ENCODE measurements at regions not wholly inside any gene's neighbourhood (a gene's known extent, or its start where the extent isn't known, plus 50 kb on each side); places are given as distances from the start of the nearest gene placed in this dataset.

DNA sequence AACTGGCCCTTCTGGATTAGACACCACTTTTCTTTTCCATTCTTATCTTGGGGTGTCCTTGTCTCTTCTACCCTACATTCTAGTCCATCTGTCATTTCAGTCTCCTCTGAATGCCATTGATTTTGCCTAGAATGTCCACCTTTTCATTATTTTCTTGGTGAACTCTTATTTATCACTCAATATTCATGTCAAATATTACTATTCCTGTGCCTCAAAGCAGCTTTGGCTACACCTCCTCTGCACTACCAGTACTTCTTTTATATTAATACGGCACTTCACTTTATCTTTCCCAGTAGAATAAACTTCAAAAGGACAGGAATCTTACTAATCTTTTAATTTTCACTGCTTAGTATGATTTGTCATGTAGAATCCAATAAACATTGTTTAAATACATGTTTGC, 186.4 kb upstream of the DPYD start:
- Histone ChIP-seq H3K27me3 (replicated peaks in 2 of 5; ENCODE audit: control insufficient read depth in 4 of 5, insufficient read depth in 5 of 5, low read length in 4 of 5) (no peaks in the 10 kb centered on the region), H3K27ac (ENCODE audit: insufficient read depth in 1 of 2, low read depth in 1 of 2, low read length in 2 of 2, poor library complexity in 1 of 2, severe bottlenecking in 2 of 2) (no peak overlapping the region), H3K4me3 (ENCODE audit: control insufficient read depth in 1 of 7, extremely low read depth in 1 of 7, insufficient read depth in 4 of 7, low read depth in 2 of 7, low read length in 6 of 7) (no peak overlapping the region), H3K36me3 (ENCODE audit: control insufficient read depth in 4 of 4, insufficient read depth in 4 of 4, low read length in 3 of 4) (no peaks in the 10 kb centered on the region), H3K4me1 (ENCODE audit: control extremely low read depth in 1 of 4, control insufficient read depth in 4 of 4, insufficient read depth in 4 of 4, low read length in 3 of 4) (no peaks in the 10 kb centered on the region), H3K9me3 (ENCODE audit: control extremely low read depth in 1 of 5, control insufficient read depth in 4 of 5, insufficient read depth in 2 of 5, low read depth in 1 of 5, low read length in 4 of 5) (peaks cover 0 to 14% (median 3%) of the 10 kb centered on the region in 5 experiments)
- POLR2A ChIA-PET: no interaction called here
- CTCF ChIA-PET: no interaction called here
- no peak for DNase-seq
- WGBS (ENCODE audit: insufficient coverage): no CpG with 5 or more reads among the region's 1 CpG

DNA sequence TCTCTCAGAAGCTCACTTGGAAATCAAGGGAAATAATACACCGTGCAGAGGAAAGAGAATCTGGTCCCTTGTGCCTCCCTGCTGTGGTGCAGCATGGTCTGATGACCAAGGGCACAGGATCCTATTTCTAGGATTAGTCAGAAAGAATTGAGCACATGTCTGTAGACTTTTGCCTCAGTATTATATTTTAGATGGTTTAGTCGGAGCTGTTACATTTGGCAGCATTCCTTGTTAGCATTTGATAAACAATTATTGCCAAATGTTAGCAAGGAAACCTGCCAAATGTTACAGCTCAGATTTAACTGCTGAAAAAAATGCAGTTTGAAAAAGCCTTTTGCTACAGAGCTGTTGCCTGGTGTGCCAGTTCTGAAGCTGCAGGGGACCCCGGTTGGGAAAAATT, 183.5 kb upstream of the DPYD start:
- no peak overlapping the region for H3K4me3 ChIP-seq (ENCODE audit: control insufficient read depth in 1 of 7, extremely low read depth in 1 of 7, insufficient read depth in 4 of 7, low read depth in 2 of 7, low read length in 6 of 7)
- H3K4me1 ChIP-seq (ENCODE audit: control extremely low read depth in 1 of 4, control insufficient read depth in 4 of 4, insufficient read depth in 4 of 4, low read length in 3 of 4): no peaks in the 10 kb centered on the region
- CTCF ChIA-PET: interaction anchor here (1.6 kb wide), 1 partner anchor 11 kb away, joined by 3 read pairs; no protein-coding TSS in a partner anchor
- WGBS (ENCODE audit: insufficient coverage): 70% methylated on average over 2 of the region's 3 CpGs
- DNase-seq: no peak
- POLR2A ChIA-PET: interaction anchor here (0.6 kb wide), 1 partner anchor 126 kb away, joined by 3 read pairs; no protein-coding TSS in a partner anchor
- peaks cover 0 to 14% (median 3%) of the 10 kb centered on the region in 5 experiments for H3K9me3 ChIP-seq (ENCODE audit: control extremely low read depth in 1 of 5, control insufficient read depth in 4 of 5, insufficient read depth in 2 of 5, low read depth in 1 of 5, low read length in 4 of 5)
- no peaks in the 10 kb centered on the region for H3K36me3 ChIP-seq (ENCODE audit: control insufficient read depth in 4 of 4, insufficient read depth in 4 of 4, low read length in 3 of 4)
- peaks cover 0 to 4% (median 0%) of the 10 kb centered on the region in 5 experiments for H3K27me3 ChIP-seq (replicated peaks in 2 of 5; ENCODE audit: control insufficient read depth in 4 of 5, insufficient read depth in 5 of 5, low read length in 4 of 5)
- H3K27ac ChIP-seq (ENCODE audit: insufficient read depth in 1 of 2, low read depth in 1 of 2, low read length in 2 of 2, poor library complexity in 1 of 2, severe bottlenecking in 2 of 2): no peak overlapping the region

DNA sequence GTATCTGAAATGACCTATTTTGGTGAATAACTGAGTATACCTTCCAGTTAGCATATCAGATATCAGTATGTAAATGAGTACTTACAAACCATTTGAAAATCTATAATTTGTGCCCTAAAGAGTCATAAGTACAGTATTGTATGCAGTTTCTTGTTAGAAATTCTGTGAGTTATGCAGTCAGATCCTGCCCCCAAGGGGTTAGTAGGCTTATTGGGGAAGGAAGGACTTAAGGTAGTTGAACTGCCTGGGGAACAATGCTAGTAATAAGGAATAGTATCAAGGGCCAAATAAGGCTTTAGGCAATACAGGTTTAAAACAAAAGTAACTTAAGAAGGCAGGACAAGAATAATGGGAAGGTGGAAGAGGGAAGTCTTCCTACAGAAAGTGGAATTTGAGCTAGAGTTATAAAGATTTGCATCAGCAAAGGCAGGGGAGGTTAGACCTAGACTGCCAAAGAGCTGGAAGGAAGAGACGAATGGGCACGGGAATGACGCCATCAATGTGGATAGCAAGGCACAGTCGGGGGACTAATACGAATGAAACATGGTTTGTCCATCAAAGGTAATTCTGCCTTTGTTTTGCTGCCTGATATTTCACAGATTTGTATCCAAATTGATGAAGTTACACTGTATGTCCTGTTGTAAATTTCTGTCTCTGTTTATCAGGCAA, 182.9 kb upstream of the DPYD start:
- H3K4me3 ChIP-seq (ENCODE audit: control insufficient read depth in 1 of 7, extremely low read depth in 1 of 7, insufficient read depth in 4 of 7, low read depth in 2 of 7, low read length in 6 of 7): no peak overlapping the region
- ChIA-PET CTCF (interaction anchor here (1.6 kb wide), 1 partner anchor 11 kb away, joined by 3 read pairs; no protein-coding TSS in a partner anchor), POLR2A (interaction anchor here (0.6 kb wide), 1 partner anchor 125 kb away, joined by 3 read pairs; no protein-coding TSS in a partner anchor)
- H3K4me1 ChIP-seq (ENCODE audit: control extremely low read depth in 1 of 4, control insufficient read depth in 4 of 4, insufficient read depth in 4 of 4, low read length in 3 of 4): no peaks in the 10 kb centered on the region
- 70% methylated on average over 5 of the region's 5 CpGs for WGBS (ENCODE audit: insufficient coverage)
- peak in 1 of 3 donors; percentile 0 for DNase-seq
- peaks cover 0 to 4% (median 0%) of the 10 kb centered on the region in 5 experiments for H3K27me3 ChIP-seq (replicated peaks in 2 of 5; ENCODE audit: control insufficient read depth in 4 of 5, insufficient read depth in 5 of 5, low read length in 4 of 5)
- peaks cover 0 to 14% (median 3%) of the 10 kb centered on the region in 5 experiments for H3K9me3 ChIP-seq (ENCODE audit: control extremely low read depth in 1 of 5, control insufficient read depth in 4 of 5, insufficient read depth in 2 of 5, low read depth in 1 of 5, low read length in 4 of 5)
- no peaks in the 10 kb centered on the region for H3K36me3 ChIP-seq (ENCODE audit: control insufficient read depth in 4 of 4, insufficient read depth in 4 of 4, low read length in 3 of 4)
- H3K27ac ChIP-seq (ENCODE audit: insufficient read depth in 1 of 2, low read depth in 1 of 2, low read length in 2 of 2, poor library complexity in 1 of 2, severe bottlenecking in 2 of 2): no peak overlapping the region

DNA sequence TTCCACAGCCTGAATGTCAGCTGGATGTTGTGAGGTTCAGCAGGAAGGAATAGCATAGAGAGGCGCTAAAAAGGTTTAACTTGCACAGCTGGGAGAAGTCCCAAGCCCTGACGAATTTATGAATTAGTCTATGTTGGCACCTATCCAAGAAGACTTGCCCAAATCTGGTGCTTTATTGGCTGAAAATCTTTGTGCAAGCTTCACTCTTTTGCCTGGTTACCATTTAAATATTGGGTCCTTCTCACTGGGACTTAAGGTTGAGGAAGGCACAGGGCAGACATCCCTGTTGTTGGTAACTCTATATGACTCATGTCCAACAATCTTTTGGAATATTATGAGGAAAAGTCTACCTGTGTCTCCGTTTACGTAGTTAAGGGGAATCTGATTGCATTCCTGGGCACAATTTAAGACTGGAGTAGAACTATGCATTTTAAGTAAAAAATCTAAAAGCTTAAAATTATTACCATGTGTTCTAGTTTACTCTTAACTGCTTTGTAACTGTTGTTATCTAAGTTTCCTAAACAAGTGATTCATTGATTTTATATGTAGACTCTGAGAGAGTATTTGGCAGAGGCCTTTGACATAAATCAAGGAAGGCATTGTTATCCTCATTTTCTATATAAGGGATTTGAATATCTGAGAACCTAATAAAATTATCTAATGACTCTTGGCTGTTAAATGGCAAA, 181.7 kb upstream of the DPYD start:
- peaks cover 0 to 8% (median 3%) of the 10 kb centered on the region in 5 experiments for H3K9me3 ChIP-seq (ENCODE audit: control extremely low read depth in 1 of 5, control insufficient read depth in 4 of 5, insufficient read depth in 2 of 5, low read depth in 1 of 5, low read length in 4 of 5)
- ChIA-PET CTCF (no interaction called here), POLR2A (no interaction called here)
- no peak overlapping the region for H3K27ac ChIP-seq (ENCODE audit: insufficient read depth in 1 of 2, low read depth in 1 of 2, low read length in 2 of 2, poor library complexity in 1 of 2, severe bottlenecking in 2 of 2)
- H3K27me3 ChIP-seq (replicated peaks in 2 of 5; ENCODE audit: control insufficient read depth in 4 of 5, insufficient read depth in 5 of 5, low read length in 4 of 5): peaks cover 0 to 4% (median 0%) of the 10 kb centered on the region in 5 experiments
- no peak overlapping the region for H3K4me3 ChIP-seq (ENCODE audit: control insufficient read depth in 1 of 7, extremely low read depth in 1 of 7, insufficient read depth in 4 of 7, low read depth in 2 of 7, low read length in 6 of 7)
- no peak for DNase-seq
- H3K36me3 ChIP-seq (ENCODE audit: control insufficient read depth in 4 of 4, insufficient read depth in 4 of 4, low read length in 3 of 4): no peaks in the 10 kb centered on the region
- H3K4me1 ChIP-seq (ENCODE audit: control extremely low read depth in 1 of 4, control insufficient read depth in 4 of 4, insufficient read depth in 4 of 4, low read length in 3 of 4): no peaks in the 10 kb centered on the region
- WGBS (ENCODE audit: insufficient coverage): 92% methylated on average over 3 of the region's 4 CpGs

DNA sequence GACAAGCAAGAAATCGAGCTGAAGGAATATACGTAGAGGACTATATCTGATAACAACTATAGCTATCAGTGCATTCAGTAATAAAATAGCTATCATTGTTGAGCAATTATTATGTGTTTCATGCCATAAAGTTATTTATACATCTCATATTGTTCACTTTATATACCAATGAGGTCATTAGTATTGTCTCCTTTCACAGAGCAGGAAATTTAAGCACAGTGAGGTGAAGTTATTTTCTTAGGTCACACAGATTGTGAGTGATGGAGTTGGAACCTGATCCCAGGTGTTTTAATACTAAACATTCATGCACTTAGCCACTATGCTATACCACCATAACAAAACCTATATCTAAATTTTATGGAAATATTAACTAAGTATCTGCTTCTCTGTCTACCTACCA, 180.5 kb upstream of the DPYD start:
- no peak for DNase-seq
- H3K36me3 ChIP-seq (ENCODE audit: control insufficient read depth in 4 of 4, insufficient read depth in 4 of 4, low read length in 3 of 4): no peaks in the 10 kb centered on the region
- peaks cover 0 to 1% (median 0%) of the 10 kb centered on the region in 5 experiments for H3K9me3 ChIP-seq (ENCODE audit: control extremely low read depth in 1 of 5, control insufficient read depth in 4 of 5, insufficient read depth in 2 of 5, low read depth in 1 of 5, low read length in 4 of 5)
- no CpG with 5 or more reads among the region's 2 CpGs for WGBS (ENCODE audit: insufficient coverage)
- no peaks in the 10 kb centered on the region for H3K4me1 ChIP-seq (ENCODE audit: control extremely low read depth in 1 of 4, control insufficient read depth in 4 of 4, insufficient read depth in 4 of 4, low read length in 3 of 4)
- CTCF ChIA-PET: interaction anchor here (1.0 kb wide), 1 partner anchor 16 kb away, joined by 3 read pairs; no protein-coding TSS in a partner anchor
- H3K27me3 ChIP-seq (replicated peaks in 2 of 5; ENCODE audit: control insufficient read depth in 4 of 5, insufficient read depth in 5 of 5, low read length in 4 of 5): peaks cover 0 to 4% (median 0%) of the 10 kb centered on the region in 5 experiments
- H3K27ac ChIP-seq (ENCODE audit: insufficient read depth in 1 of 2, low read depth in 1 of 2, low read length in 2 of 2, poor library complexity in 1 of 2, severe bottlenecking in 2 of 2): no peak overlapping the region
- POLR2A ChIA-PET: no interaction called here
- no peak overlapping the region for H3K4me3 ChIP-seq (ENCODE audit: control insufficient read depth in 1 of 7, extremely low read depth in 1 of 7, insufficient read depth in 4 of 7, low read depth in 2 of 7, low read length in 6 of 7)

DNA sequence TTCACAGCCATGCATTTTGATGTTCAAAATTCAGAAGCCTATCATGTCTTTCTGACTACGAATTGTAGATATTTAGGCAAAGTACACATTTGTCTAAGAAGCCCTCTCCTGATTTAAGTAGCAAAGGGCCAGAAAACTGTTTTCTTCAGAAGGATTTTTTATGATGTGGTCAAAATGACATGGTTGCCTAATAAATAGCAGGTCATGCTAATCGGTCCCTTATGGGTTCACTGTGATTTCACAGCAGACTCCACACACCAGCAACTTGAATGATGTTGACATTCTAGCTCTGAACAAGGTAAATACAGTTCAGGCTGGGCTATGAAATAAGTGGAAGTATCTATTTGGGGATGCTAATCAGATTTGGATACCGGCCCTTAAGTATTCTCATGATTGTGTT, 178.7 kb upstream of the DPYD start:
- H3K4me1 ChIP-seq (ENCODE audit: control extremely low read depth in 1 of 4, control insufficient read depth in 4 of 4, insufficient read depth in 4 of 4, low read length in 3 of 4): no peaks in the 10 kb centered on the region
- H3K36me3 ChIP-seq (ENCODE audit: control insufficient read depth in 4 of 4, insufficient read depth in 4 of 4, low read length in 3 of 4): no peaks in the 10 kb centered on the region
- no peak overlapping the region for H3K27ac ChIP-seq (ENCODE audit: insufficient read depth in 1 of 2, low read depth in 1 of 2, low read length in 2 of 2, poor library complexity in 1 of 2, severe bottlenecking in 2 of 2)
- peaks cover 0 to 1% (median 0%) of the 10 kb centered on the region in 5 experiments for H3K9me3 ChIP-seq (ENCODE audit: control extremely low read depth in 1 of 5, control insufficient read depth in 4 of 5, insufficient read depth in 2 of 5, low read depth in 1 of 5, low read length in 4 of 5)
- POLR2A ChIA-PET: no interaction called here
- DNase-seq: no peak
- peaks cover 0 to 4% (median 0%) of the 10 kb centered on the region in 5 experiments for H3K27me3 ChIP-seq (replicated peaks in 2 of 5; ENCODE audit: control insufficient read depth in 4 of 5, insufficient read depth in 5 of 5, low read length in 4 of 5)
- no peak overlapping the region for H3K4me3 ChIP-seq (ENCODE audit: control insufficient read depth in 1 of 7, extremely low read depth in 1 of 7, insufficient read depth in 4 of 7, low read depth in 2 of 7, low read length in 6 of 7)
- WGBS (ENCODE audit: insufficient coverage): 87% methylated on average over 3 of the region's 3 CpGs
- CTCF ChIA-PET: interaction anchor here (1.5 kb wide), 1 partner anchor 13 kb away, joined by 3 read pairs; no protein-coding TSS in a partner anchor

DNA sequence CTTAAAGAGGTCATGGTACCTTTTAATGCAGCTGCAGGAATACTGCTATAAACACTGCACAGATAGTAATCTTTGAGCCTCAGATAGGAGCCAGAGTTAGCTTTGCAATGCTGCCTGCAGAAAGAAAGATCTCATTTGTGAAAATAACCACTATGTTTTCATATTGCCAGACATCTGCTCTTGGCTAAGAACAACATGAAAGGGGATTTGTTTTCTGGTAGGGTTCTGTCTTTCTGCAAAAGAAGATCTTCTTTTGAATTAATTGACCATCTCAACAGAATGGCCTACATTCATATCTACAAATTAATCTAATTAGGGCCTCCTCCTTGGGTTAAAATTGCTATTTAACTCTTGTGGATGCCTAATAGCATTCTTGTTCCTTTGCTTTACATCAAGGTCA, 177.6 kb upstream of the DPYD start:
- Histone ChIP-seq H3K27ac (ENCODE audit: insufficient read depth in 1 of 2, low read depth in 1 of 2, low read length in 2 of 2, poor library complexity in 1 of 2, severe bottlenecking in 2 of 2) (no peak overlapping the region), H3K9me3 (ENCODE audit: control extremely low read depth in 1 of 5, control insufficient read depth in 4 of 5, insufficient read depth in 2 of 5, low read depth in 1 of 5, low read length in 4 of 5) (peaks cover 0 to 1% (median 0%) of the 10 kb centered on the region in 5 experiments), H3K4me3 (ENCODE audit: control insufficient read depth in 1 of 7, extremely low read depth in 1 of 7, insufficient read depth in 4 of 7, low read depth in 2 of 7, low read length in 6 of 7) (no peak overlapping the region), H3K27me3 (replicated peaks in 2 of 5; ENCODE audit: control insufficient read depth in 4 of 5, insufficient read depth in 5 of 5, low read length in 4 of 5) (peaks cover 0 to 4% (median 0%) of the 10 kb centered on the region in 5 experiments), H3K36me3 (ENCODE audit: control insufficient read depth in 4 of 4, insufficient read depth in 4 of 4, low read length in 3 of 4) (no peaks in the 10 kb centered on the region), H3K4me1 (ENCODE audit: control extremely low read depth in 1 of 4, control insufficient read depth in 4 of 4, insufficient read depth in 4 of 4, low read length in 3 of 4) (no peaks in the 10 kb centered on the region)
- CTCF ChIA-PET: no interaction called here
- POLR2A ChIA-PET: no interaction called here
- no peak for DNase-seq

All from common myeloid progenitor, CD34-positive (primary cell).